Endothelial cell of umbilical vein (primary cell): ENCODE measurements at regions not wholly inside any gene's neighbourhood (a gene's known extent, or its start where the extent isn't known, plus 50 kb on each side); places are given as distances from the start of the nearest gene placed in this dataset.

ENCODE experiments used
- EZH2 ChIP-seq: IDR thresholded peaks from 2 replicates; pipeline ENCODE4 v1.6.1; 2012; ENCODE audit warnings: borderline replicate concordance, low read depth, mild to moderate bottlenecking, moderate library complexity, low read length, inconsistent platforms; ENCODE audit not compliant: severe bottlenecking
- FOS ChIP-seq: IDR thresholded peaks from 2 replicates; pipeline ENCODE4 v1.6.1; 2011; ENCODE audit warnings: mild to moderate bottlenecking, low read length, moderate library complexity, borderline replicate concordance; ENCODE audit not compliant: insufficient read depth
- GATA2 ChIP-seq: IDR thresholded peaks from 2 replicates; pipeline ENCODE4 v1.7.0; 2011; ENCODE audit warnings: low read depth, mild to moderate bottlenecking, moderate library complexity, mixed read lengths, low read length; ENCODE audit not compliant: insufficient read length, insufficient read depth
- JUN ChIP-seq: IDR thresholded peaks from 2 replicates; pipeline ENCODE4 v1.6.1; 2011; ENCODE audit warnings: borderline replicate concordance, low read depth; ENCODE audit not compliant: insufficient read length, insufficient read depth
- MYC ChIP-seq: IDR thresholded peaks from one replicate; pipeline ENCODE4 v1.6.1; 2011; ENCODE audit warnings: mild to moderate bottlenecking, low read depth, low read length
- POLR2A ChIP-seq: IDR thresholded peaks from 2 replicates; pipeline ENCODE4 v1.6.1; 2012; ENCODE audit warnings: low read depth, mild to moderate bottlenecking, control low read depth, low read length
- POLR2AphosphoS5 ChIP-seq: IDR thresholded peaks from 2 replicates; pipeline ENCODE4 v1.6.1; 2012; ENCODE audit warnings: low read depth, mild to moderate bottlenecking, control low read depth, low read length, moderate library complexity; ENCODE audit not compliant: insufficient read depth
- TF ChIP-seq, protein P1 (sequence below): IDR thresholded peaks from 2 replicates; pipeline ENCODE4 v1.6.1; 2011; ENCODE audit not compliant: insufficient read depth, insufficient read length
- TF ChIP-seq, protein P2 (sequence below), 2 donors: IDR thresholded peaks; 1 replicate in 1 of 2; 2 replicates in 1 of 2; pipeline ENCODE4 v1.5.1; 2011; ENCODE audit warnings: low read length in 2 of 2, mild to moderate bottlenecking in 2 of 2, moderate library complexity in 2 of 2, control low read depth in 1 of 2, inconsistent platforms in 1 of 2, low read depth in 1 of 2; ENCODE audit not compliant: insufficient read depth in 1 of 2; ENCODE audit errors: extremely low read depth in 1 of 2

DNA sequence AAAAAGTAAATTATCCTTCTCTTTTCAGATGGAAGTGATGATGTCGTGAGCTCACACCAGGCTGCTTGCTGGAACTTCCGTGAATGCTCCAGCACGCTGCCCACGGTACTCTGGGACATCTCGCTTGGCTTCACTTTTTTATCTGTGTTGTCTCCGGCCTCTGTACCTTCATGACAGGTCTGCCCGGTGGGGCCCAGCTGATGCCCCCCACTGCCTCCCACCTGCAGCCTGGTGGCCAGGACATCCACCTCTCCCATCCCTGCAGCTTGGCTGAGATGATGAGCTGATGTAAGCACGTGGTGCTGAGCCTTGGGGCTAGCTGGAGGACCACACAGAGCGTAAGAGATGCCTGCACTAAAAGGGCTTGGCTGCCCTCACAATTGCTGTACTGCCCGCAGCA, 59.0 kb upstream of the HELT start:
- TF ChIP-seq, protein P1, sequence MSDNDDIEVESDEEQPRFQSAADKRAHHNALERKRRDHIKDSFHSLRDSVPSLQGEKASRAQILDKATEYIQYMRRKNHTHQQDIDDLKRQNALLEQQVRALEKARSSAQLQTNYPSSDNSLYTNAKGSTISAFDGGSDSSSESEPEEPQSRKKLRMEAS, result no peak
- TF ChIP-seq, protein P2, sequence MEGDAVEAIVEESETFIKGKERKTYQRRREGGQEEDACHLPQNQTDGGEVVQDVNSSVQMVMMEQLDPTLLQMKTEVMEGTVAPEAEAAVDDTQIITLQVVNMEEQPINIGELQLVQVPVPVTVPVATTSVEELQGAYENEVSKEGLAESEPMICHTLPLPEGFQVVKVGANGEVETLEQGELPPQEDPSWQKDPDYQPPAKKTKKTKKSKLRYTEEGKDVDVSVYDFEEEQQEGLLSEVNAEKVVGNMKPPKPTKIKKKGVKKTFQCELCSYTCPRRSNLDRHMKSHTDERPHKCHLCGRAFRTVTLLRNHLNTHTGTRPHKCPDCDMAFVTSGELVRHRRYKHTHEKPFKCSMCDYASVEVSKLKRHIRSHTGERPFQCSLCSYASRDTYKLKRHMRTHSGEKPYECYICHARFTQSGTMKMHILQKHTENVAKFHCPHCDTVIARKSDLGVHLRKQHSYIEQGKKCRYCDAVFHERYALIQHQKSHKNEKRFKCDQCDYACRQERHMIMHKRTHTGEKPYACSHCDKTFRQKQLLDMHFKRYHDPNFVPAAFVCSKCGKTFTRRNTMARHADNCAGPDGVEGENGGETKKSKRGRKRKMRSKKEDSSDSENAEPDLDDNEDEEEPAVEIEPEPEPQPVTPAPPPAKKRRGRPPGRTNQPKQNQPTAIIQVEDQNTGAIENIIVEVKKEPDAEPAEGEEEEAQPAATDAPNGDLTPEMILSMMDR (IDR thresholded peaks at IDR 0.05; ENCODE audit: extremely low read depth in 1 of 2, insufficient read depth in 1 of 2, low read depth in 1 of 2, low read length in 2 of 2), result no peak
- TF ChIP-seq GATA2 (no peak), JUN (no peak), POLR2A (no peak), EZH2 (no peak), FOS (no peak), POLR2AphosphoS5 (no peak), MYC (no peak)
